ENCODE measurements at regions not wholly inside any gene's neighbourhood (a gene's known extent, or its start where the extent isn't known, plus 50 kb on each side); places are given as distances from the start of the nearest gene placed in this dataset.

DNA sequence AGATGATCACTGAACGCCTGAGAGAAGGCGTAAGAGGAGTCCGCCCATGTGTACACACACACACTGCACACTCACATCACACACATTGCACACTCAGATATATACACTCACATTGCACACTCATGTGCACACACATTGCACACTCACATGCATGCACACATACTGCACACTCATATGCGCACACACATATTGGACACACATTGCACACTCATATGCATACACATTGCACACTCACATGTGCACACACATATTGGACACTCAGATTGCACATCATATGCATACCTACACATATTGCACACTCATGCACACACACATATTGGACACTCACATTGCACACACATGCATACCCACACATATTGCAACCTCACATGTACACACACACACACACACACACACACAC is 163.2 kb downstream of the WSCD1 start:
- no peak overlapping the region for H3K4me3 ChIP-seq (ENCODE audit: low read length)
- TF ChIP-seq, protein P1, sequence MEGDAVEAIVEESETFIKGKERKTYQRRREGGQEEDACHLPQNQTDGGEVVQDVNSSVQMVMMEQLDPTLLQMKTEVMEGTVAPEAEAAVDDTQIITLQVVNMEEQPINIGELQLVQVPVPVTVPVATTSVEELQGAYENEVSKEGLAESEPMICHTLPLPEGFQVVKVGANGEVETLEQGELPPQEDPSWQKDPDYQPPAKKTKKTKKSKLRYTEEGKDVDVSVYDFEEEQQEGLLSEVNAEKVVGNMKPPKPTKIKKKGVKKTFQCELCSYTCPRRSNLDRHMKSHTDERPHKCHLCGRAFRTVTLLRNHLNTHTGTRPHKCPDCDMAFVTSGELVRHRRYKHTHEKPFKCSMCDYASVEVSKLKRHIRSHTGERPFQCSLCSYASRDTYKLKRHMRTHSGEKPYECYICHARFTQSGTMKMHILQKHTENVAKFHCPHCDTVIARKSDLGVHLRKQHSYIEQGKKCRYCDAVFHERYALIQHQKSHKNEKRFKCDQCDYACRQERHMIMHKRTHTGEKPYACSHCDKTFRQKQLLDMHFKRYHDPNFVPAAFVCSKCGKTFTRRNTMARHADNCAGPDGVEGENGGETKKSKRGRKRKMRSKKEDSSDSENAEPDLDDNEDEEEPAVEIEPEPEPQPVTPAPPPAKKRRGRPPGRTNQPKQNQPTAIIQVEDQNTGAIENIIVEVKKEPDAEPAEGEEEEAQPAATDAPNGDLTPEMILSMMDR (IDR thresholded peaks at IDR 0.05; ENCODE audit: insufficient read depth, low read depth, low read length, missing control alignments), result no peak
- DNase-seq (ENCODE audit: low read depth), result no peak

DNA sequence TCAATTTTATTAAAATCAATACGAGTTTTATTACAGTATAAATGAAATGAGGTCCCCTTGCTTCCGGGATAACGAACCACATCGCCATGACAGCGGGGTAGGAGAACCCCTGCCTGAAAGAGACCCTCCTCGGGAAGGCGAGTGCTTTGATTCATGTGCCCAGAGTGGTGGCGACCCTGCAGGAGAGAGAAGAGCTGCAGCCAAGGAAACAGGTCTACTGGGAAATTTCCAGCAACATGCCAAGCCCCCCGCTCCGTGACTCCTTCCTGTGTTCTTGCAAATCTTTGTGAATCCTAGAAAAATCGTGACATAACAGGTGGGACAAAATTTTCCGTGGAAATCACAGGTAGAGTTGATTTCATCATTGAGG is 162.5 kb downstream of the WSCD1 start:
- no peak overlapping the region for H3K4me3 ChIP-seq (ENCODE audit: low read length)
- no peak for DNase-seq (ENCODE audit: low read depth)
- TF ChIP-seq, protein P1 (IDR thresholded peaks at IDR 0.05; ENCODE audit: insufficient read depth, low read depth, low read length, missing control alignments), result no peak

DNA sequence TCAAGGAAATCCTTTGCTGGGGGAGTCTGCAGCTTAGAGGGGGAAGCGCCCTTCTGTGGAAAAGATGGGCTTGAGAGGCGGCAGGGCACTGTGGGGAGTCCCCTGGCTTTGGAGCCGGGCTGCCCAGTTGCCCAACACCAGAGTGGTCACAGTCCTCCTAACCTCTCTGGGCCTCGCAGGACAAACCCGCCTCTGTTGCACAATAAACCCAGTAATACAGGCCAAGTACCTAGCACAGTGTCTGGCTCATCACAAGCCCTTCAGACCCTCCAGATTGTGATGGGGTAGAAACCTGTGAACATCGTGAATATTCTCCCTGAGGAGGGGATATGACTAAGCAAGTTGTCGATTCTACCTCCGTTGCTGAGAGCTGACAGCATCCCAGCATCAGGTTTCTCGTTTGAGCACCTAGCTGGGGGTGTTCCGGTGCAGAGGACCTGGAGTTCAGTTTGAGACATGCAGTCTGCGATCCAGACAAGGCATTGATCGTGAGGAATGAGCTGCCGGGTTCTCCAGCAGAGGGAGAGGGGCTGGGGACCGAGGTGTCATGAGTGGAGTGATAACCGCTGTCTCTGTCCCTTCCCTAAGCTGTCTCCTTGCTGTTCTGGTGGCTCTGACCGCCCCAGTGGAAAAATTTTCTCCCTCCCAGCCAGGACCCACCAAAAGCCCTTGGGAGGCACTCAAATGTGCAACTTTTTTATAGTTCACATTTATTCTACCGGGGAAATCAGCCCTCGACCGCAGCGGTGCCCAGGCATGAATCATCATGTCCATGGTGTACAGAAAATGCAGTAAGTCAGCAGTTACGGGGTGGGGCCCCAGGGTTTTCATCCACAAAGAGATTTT is 161.9 kb downstream of the WSCD1 start:
- peak; percentile 55 for DNase-seq (ENCODE audit: low read depth)
- TF ChIP-seq, protein P1 (IDR thresholded peaks at IDR 0.05; ENCODE audit: insufficient read depth, low read depth, low read length, missing control alignments), result no peak
- no peak overlapping the region for H3K4me3 ChIP-seq (ENCODE audit: low read length)

DNA sequence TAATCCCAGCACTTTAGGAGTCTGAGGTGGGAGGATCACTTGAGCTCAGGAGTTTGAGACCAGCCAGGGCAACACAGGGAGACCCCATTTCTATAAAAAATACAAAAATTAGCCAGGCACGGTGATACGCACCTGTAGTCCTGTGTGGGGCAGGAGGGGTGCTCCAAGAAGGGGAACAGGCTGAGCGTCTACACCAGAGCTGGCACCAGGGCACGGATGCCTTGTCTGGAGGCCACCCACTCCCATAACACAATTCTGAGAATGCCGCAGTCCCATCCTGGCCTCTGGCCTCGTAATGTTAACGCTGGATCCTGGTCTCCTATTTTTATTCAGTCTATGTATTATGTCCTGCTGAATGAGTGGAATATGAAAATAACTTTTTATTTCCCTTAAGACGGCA is 161.3 kb downstream of the WSCD1 start:
- no peak overlapping the region for H3K4me3 ChIP-seq (ENCODE audit: low read length)
- TF ChIP-seq, protein P1 (IDR thresholded peaks at IDR 0.05; ENCODE audit: insufficient read depth, low read depth, low read length, missing control alignments), result no peak
- no peak for DNase-seq (ENCODE audit: low read depth)

DNA sequence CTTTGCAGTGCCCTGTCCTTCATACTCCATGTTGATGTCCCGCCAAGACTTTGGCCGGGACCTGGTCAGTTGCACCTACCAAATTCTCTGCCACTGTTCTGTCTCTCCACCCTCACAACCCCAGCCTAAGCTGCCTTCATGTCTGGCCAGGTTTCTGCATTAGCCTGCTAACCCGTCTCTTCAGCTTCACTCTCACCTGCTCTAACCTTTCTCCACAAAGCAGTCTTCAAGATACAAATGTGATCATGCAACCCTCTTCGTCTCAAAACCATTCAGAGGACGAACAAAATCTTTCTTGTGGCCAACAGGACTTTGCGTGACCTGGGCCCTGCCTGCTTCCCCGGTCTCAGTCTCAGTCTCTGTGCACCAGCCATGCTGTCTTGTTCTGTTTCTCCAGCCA is 148.2 kb downstream of the WSCD1 start:
- no peak for DNase-seq (ENCODE audit: low read depth)
- H3K4me3 ChIP-seq (ENCODE audit: low read length), result no peak overlapping the region
- TF ChIP-seq, protein P1 (IDR thresholded peaks at IDR 0.05; ENCODE audit: insufficient read depth, low read depth, low read length, missing control alignments), result no peak

DNA sequence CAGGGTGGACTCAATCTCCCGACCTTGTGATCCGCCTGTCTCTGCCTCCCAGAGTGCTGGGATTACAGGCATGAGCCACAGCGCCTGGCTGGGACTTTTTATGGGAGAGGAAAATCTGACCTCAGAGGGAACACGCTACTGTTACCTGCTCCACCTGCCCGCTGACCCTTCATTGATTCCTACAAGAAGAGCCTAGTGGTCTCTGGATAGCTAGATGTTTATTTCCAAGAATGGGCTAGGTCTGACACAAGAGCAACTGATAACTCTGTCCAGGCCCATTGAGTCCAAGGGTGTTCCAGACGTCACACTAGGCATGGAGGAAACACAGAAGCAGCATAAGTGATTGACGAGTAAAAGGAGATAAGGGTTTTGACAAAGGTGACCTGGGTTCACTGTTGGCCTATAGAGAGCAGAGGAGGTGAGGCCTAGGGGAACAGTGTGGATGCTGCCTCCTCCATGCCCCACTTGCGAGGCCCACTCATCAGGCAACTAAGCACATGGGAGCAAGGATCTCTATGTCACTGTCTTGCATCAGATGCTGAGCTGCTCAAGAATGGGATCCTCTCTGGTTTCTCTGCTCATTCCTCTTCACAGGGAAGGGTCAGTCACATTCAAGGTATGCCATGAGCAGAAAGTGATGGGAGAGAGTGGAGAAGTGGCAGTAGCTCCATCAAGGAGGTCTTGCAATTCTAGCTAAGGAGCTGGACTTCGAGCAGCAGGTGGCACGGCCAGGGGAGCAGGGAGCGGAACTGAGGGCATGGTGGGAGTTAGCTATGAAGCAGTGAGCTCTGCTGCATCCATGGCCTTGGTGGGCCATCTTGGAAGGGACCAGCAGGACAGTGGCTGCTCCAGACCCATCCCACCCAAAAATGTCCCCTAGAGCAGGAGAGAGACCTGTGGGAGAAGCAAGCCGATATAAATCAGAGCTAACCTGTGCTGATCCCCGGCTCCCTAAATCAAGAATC is 145.2 kb downstream of the WSCD1 start:
- no peak overlapping the region for H3K4me3 ChIP-seq (ENCODE audit: low read length)
- TF ChIP-seq, protein P1 (IDR thresholded peaks at IDR 0.05; ENCODE audit: insufficient read depth, low read depth, low read length, missing control alignments), result no peak
- DNase-seq (ENCODE audit: low read depth), result no peak
